Brain microvascular endothelial cell (primary cell): ENCODE measurements at regions not wholly inside any gene's neighbourhood (a gene's known extent, or its start where the extent isn't known, plus 50 kb on each side); places are given as distances from the start of the nearest gene placed in this dataset.

Experiments
- DNase-seq: peaks from one replicate; pipeline ENCODE4 v3.0.0-alpha.2; 2020
- H3K27ac ChIP-seq: fragments of 250-450 bp; sonication (Bioruptor Pico); 2 replicates; pipeline ENCODE4 v1.5.1; 2020; ENCODE audit warnings: mild to moderate bottlenecking, moderate library complexity
- H3K27me3 ChIP-seq: fragments of 250-450 bp; sonication (Bioruptor Pico); replicated peaks from 2 replicates; pipeline ENCODE4 v1.5.1; 2020; ENCODE audit warnings: mild to moderate bottlenecking
- H3K36me3 ChIP-seq: fragments of 250-450 bp; sonication (Bioruptor Pico); replicated peaks from 2 replicates; pipeline ENCODE4 v1.5.1; 2020; ENCODE audit warnings: mild to moderate bottlenecking
- H3K4me3 ChIP-seq: 2 replicates; pipeline ENCODE4 v1.5.1; 2011; ENCODE audit warnings: low read depth, mild to moderate bottlenecking, control low read depth, low read length, moderate library complexity
- CTCF ChIP-seq: IDR thresholded peaks from 2 replicates; pipeline ENCODE4 v1.5.1; 2011; ENCODE audit warnings: low read depth, mild to moderate bottlenecking, moderate library complexity, low read length, control low read depth, inconsistent platforms; ENCODE audit errors: missing control alignments
- in situ Hi-C: cut with HindIII; loops from 2 replicates; pipeline ENCODE4 v1.10.0; 2017; ENCODE audit warnings: low sequenced_read_pairs, low pct_ligation_motif_present

DNA sequence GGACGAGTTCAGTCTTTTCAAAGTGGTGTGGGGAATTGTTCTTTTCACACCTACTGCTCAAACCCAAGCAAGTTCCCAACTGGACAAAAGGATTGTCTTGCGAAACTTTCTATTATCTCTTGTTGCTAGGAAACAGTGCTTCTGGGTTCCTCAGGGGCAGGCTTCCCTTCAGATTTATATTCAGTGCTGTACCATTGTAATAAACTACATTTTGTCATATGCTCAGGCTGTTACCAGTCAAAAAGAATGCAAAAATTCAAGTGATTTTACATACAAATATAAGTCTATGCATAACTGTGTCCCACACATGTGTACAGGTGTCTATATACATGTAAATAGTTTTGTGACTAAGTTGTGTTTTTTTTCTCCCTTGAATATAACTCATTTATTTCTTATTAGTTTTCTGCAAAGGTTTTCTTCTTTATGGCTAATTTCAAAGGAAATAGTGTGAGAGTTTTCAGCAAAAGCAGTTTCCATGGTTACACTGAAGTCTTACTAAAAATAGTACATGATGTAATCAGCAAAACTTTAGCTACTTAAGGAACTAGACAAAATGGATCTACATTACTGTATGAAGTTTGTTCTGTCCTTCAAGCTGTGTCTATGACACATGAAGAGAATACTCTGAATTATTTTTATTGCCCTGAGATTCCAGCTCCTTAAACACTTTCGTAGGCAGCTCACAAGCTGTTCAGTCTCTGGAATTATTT, 430.2 kb upstream of the TMPO start:
- Histone ChIP-seq H3K36me3 (no peaks in the 10 kb centered on the region), H3K4me3 (no peak overlapping the region), H3K27ac (no peak overlapping the region), H3K27me3 (no peaks in the 10 kb centered on the region)
- in situ Hi-C loops = no loop called here
- no peak for TF ChIP-seq CTCF
- no peak for DNase-seq

DNA sequence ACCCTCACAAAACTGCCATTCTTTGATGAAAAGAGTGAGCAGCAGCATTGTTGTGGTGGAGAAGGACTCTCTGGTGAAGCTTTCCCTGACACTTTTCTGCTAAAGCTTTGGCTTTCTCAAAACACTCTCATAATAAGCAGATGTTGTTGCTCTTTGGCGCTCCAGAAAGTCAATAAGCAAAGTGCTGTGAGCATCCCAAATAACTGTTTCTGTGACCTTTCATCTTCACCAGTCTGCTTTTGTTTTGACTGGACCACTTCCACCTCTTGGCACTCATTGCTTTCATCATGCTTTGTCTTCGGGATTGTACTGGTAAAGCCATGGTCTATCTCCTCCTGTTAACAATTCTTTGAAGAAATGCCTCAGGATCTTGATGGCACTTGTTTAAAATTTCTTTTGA, 424.7 kb upstream of the TMPO start:
- Histone ChIP-seq H3K4me3 (no peak overlapping the region), H3K27me3 (no peaks in the 10 kb centered on the region), H3K36me3 (no peaks in the 10 kb centered on the region), H3K27ac (no peak overlapping the region)
- no peak for TF ChIP-seq CTCF
- in situ Hi-C loops = no loop called here
- DNase-seq = no peak

- no peaks in the 10 kb centered on the region for H3K36me3 ChIP-seq
- no peaks in the 10 kb centered on the region for H3K27me3 ChIP-seq
- no peak overlapping the region for H3K27ac ChIP-seq
- no peak for TF ChIP-seq CTCF
- H3K4me3 ChIP-seq = no peak overlapping the region
- no peak for DNase-seq
- in situ Hi-C loops = no loop called here
Observed at GRCh38 chr12:98096436-98096835, 419.0 kb upstream of the TMPO start.

- no peak overlapping the region for H3K27ac ChIP-seq
- in situ Hi-C loops = no loop called here
- DNase-seq = no peak
- no peak for TF ChIP-seq CTCF
- no peaks in the 10 kb centered on the region for H3K36me3 ChIP-seq
- no peak overlapping the region for H3K4me3 ChIP-seq
- H3K27me3 ChIP-seq = no peaks in the 10 kb centered on the region
Observed at GRCh38 chr12:98106031-98106683, 409.2 kb upstream of the TMPO start.

DNA sequence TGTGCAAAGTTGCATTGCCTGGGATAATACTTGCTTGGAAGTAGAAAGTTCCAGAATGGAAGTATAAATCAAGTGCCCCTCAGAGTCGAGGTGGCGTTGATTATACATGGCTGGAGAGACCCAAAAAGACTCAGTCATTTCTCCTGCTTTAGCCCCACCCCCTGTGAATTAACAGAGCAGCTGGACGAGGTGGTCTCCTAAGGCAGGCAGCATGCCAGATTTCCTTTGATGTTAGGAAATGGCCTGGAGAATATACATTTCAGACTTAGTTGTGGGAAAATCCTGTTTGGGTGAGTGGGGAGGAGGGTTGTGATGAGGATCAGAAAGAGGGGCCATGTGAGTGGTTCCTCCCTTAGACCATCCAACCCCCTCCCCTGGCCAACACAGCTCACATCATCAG, 406.1 kb upstream of the TMPO start:
- Histone ChIP-seq H3K36me3 (no peaks in the 10 kb centered on the region), H3K27ac (no peak overlapping the region), H3K4me3 (no peak overlapping the region), H3K27me3 (no peaks in the 10 kb centered on the region)
- TF ChIP-seq CTCF = no peak
- in situ Hi-C loops = no loop called here
- no peak for DNase-seq

DNA sequence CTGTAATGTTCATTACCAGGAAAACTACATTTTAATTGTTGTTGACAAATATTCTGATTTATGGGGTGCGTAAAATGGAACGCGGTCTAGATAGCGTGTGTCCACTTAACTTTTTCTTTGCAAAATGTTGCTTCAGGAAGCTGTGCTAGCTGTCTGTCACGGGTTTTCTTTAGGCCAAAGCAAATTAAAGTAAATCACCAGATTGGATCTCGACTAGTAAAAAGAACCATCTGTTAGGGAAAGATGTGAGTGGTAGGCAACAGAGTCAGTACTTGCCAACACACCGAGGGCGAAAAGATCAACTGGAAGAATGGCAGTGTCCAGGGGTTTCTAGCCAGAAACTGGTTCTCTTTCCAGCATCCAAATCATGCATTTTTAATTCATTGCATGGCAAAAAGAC, 404.9 kb upstream of the TMPO start:
- no peak for DNase-seq
- no peaks in the 10 kb centered on the region for H3K36me3 ChIP-seq
- H3K27me3 ChIP-seq = no peaks in the 10 kb centered on the region
- in situ Hi-C loops = no loop called here
- TF ChIP-seq CTCF = no peak
- H3K4me3 ChIP-seq = no peak overlapping the region
- H3K27ac ChIP-seq = no peak overlapping the region
